ENCODE measurements at regions not wholly inside any gene's neighbourhood (a gene's known extent, or its start where the extent isn't known, plus 50 kb on each side); places are given as distances from the start of the nearest gene placed in this dataset.

DNA sequence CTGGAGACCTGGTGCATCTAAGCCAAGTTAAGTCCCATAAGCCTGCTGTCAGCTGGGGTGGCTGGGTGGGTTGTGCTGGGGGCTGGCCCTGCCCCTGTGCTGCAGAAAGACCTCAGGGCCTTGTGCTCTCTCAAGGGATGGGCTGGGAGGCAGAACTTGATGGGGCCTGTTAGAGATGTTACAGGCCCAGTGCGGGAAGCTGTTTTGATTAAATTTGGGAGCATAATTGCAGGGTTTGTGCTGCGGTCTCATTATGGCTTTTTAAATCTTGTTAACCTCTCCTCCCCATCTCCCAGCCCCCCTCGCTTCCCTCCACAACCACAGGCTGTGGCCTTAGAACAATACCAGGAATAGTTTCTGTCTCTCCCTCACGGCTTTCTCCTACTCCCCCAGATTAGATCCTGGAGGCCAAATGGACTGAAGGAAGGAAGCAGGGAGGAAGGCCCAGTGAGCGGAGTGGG lies 87.6 kb upstream of the TLE3 start:
- H3K27me3 ChIP-seq, result no peaks in the 10 kb centered on the region
- no peaks in the 10 kb centered on the region for H3K9me3 ChIP-seq
- no peak for DNase-seq
- 56 to 79% methylated on average over 5 of the region's 5 CpGs for WGBS, 2 donors
- no peak overlapping the region for H3K27ac ChIP-seq
- TF ChIP-seq POLR2A (IDR thresholded peaks at IDR 0.05), result no peak
- TF ChIP-seq CTCF (IDR thresholded peaks at IDR 0.05), result no peak
- peaks cover 10% of the 10 kb centered on the region for H3K4me1 ChIP-seq
- no peaks in the 10 kb centered on the region for H3K36me3 ChIP-seq (ENCODE audit: low read depth, missing control alignments)
- no peak overlapping the region for H3K4me3 ChIP-seq
- intact Hi-C loops (cut with DNase I; ENCODE audit: low total_unique reads), result no loop called here

DNA sequence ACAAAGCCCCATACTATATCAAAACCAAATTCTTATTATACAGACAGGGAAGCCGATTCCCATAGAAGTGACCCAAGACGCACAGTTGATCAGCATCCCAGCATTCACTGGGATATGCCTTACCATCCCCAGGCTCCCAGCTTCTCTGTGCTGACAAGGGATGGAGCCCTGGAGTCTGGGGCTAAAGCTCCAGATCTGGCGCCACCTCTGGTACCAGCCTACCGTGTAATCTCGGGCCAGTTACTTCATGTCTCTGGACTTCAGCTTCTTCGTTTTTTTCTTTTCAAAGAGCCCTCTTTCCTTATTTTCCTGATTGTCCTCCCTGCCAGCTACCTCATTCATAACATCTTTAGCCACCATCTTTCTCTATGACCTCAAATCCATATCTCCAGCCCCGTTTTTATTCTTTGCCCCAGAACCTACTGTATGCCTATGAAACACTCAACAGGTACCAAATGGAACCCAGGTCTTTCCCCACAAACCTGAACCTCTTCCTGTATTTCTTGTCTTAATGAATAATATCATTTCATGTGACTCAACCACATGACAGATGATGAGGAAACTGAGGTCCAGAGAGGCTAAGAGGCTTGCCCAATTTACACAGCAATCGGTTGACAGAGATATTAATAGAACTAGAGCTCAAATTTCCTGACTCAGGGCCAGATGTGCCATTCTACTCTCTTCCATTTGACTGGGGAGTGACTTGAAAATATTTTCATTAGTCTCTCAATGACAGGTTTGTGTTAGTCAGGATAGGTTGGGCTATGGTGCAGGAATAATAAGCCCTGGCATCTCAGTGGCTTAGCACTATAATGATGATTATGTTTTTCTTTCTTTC lies 85.4 kb upstream of the TLE3 start:
- intact Hi-C loops (cut with DNase I; ENCODE audit: low total_unique reads), result no loop called here
- H3K27me3 ChIP-seq, result no peaks in the 10 kb centered on the region
- H3K27ac ChIP-seq, result no peak overlapping the region
- TF ChIP-seq POLR2A (IDR thresholded peaks at IDR 0.05) (no peak), CTCF (IDR thresholded peaks at IDR 0.05) (no peak)
- no peak for DNase-seq
- WGBS, 2 donors, result 91 to 92% methylated on average over 8 of the region's 8 CpGs
- peaks cover 10% of the 10 kb centered on the region for H3K4me1 ChIP-seq
- no peaks in the 10 kb centered on the region for H3K36me3 ChIP-seq (ENCODE audit: low read depth, missing control alignments)
- H3K4me3 ChIP-seq, result no peak overlapping the region
- no peaks in the 10 kb centered on the region for H3K9me3 ChIP-seq

DNA sequence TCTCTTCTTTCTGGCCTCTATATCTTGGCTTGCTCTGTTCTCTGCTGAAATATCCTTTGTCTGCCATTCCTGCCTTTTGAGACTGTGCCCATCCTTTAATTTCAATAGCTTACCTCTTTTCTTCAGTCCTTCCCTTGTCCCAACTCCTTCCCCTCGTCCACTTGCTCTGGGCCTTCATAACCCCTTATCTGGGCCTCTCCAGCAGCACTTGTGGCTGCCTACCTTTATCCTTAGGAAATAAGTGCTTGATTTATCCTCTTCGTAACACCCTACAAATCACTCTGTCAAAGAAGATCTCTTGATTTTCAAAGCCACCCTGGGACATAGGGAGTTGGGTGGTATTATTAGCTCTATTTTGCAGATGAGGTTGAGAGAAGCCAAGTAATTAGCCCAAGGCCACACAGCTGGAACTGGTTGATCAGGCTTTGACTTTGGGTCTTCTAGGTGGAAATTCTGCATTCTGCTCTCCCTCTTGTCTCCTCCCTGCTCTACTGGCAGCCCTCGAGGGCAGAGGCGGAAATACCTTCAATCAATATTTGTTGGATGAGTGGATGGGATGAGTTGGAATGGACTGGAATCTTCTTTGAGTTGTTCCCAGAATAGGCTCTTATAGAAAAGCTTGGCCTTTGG lies 84.0 kb upstream of the TLE3 start:
- TF ChIP-seq CTCF (IDR thresholded peaks at IDR 0.05) (no peak), POLR2A (IDR thresholded peaks at IDR 0.05) (no peak)
- Histone ChIP-seq H3K27ac (no peak overlapping the region), H3K4me1 (peaks cover 10% of the 10 kb centered on the region), H3K27me3 (no peaks in the 10 kb centered on the region), H3K4me3 (no peak overlapping the region), H3K9me3 (no peaks in the 10 kb centered on the region), H3K36me3 (ENCODE audit: low read depth, missing control alignments) (no peaks in the 10 kb centered on the region)
- no peak for DNase-seq
- 68 to 96% methylated on average over 4 of the region's 4 CpGs for WGBS, 2 donors
- intact Hi-C loops (cut with DNase I; ENCODE audit: low total_unique reads), result no loop called here

GRCh38 chr15:70180186-70180875 lies 82.6 kb upstream of the TLE3 start:
- 79 to 94% methylated on average over 15 of the region's 15 CpGs for WGBS, 2 donors
- intact Hi-C loops (cut with DNase I; ENCODE audit: low total_unique reads), result no loop called here
- H3K4me1 ChIP-seq, result peaks cover 3% of the 10 kb centered on the region

More at GRCh38 chr15:70180186-70180875, 82.6 kb upstream of the TLE3 start:
- TF ChIP-seq CTCF (IDR thresholded peaks at IDR 0.05) (no peak), POLR2A (IDR thresholded peaks at IDR 0.05) (no peak)
- Histone ChIP-seq H3K9me3 (no peaks in the 10 kb centered on the region), H3K4me3 (no peak overlapping the region), H3K36me3 (ENCODE audit: low read depth, missing control alignments) (no peaks in the 10 kb centered on the region), H3K27me3 (no peaks in the 10 kb centered on the region), H3K27ac (no peak overlapping the region)
- no peak for DNase-seq
